ENCODE measurements at regions not wholly inside any gene's neighbourhood (a gene's known extent, or its start where the extent isn't known, plus 50 kb on each side); places are given as distances from the start of the nearest gene placed in this dataset.

DNA sequence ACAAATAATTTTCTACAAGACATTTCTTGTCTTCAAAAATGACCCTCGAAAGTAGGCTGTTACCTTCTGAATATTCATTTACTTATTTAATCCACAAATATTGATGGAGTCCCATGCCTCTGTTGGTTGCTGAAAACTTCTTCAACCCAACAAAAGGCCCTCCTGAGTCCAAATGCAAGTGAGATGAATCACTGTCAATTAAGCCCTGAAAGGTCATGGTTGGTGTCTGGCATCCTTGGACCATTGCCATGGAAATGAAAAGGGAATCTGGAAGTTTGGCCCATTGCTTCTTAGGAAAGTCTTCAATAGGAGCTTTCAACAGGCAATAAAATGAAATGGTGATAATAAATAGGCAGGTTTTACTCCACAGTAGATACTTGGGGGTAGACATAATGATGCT is 364.7 kb upstream of the DYNLRB2 start:
- TF ChIP-seq, protein P1, sequence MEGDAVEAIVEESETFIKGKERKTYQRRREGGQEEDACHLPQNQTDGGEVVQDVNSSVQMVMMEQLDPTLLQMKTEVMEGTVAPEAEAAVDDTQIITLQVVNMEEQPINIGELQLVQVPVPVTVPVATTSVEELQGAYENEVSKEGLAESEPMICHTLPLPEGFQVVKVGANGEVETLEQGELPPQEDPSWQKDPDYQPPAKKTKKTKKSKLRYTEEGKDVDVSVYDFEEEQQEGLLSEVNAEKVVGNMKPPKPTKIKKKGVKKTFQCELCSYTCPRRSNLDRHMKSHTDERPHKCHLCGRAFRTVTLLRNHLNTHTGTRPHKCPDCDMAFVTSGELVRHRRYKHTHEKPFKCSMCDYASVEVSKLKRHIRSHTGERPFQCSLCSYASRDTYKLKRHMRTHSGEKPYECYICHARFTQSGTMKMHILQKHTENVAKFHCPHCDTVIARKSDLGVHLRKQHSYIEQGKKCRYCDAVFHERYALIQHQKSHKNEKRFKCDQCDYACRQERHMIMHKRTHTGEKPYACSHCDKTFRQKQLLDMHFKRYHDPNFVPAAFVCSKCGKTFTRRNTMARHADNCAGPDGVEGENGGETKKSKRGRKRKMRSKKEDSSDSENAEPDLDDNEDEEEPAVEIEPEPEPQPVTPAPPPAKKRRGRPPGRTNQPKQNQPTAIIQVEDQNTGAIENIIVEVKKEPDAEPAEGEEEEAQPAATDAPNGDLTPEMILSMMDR (IDR thresholded peaks at IDR 0.05) = no peak
- DNase-seq = no peak

DNA sequence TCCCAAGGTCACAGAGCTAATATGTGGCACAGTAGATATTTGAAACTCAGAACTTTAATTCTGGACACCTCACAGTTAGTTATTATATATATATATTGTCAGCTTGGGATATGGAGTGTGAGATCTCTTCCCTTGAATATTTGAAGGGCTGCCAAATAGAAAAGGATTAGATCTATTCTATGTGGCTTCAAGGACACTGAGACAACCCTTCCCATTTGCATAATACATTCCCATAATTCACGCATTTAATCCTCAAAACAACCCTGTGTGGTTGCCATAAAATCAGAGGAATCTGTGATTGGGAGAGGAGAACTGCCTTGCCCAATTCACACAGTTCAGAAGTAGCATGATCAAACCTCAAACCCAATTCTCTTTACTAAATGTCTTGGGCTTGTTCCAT is 365.8 kb upstream of the DYNLRB2 start:
- no peaks in the 10 kb centered on the region for H3K4me1 Mint-ChIP-seq
- TF ChIP-seq, protein P1 (IDR thresholded peaks at IDR 0.05) = no peak
- POLR2A ChIA-PET = no interaction called here
- no peaks in the 10 kb centered on the region for H3K36me3 Mint-ChIP-seq (ENCODE audit: low read depth)
- CTCF ChIA-PET = no interaction called here
- ATAC-seq (ENCODE audit: low read depth) (no peak), DNase-seq (no peak)
- H3K27ac Mint-ChIP-seq = no peak overlapping the region
- H3K27me3 Mint-ChIP-seq = no peaks in the 10 kb centered on the region
- intact Hi-C loops (cut with micrococcal nuclease) = no loop called here
- H3K4me3 Mint-ChIP-seq = no peak overlapping the region
- no peaks in the 10 kb centered on the region for H3K9me3 Mint-ChIP-seq

More for the DNA sequence above, 364.7 kb upstream of the DYNLRB2 start:
- H3K27me3 Mint-ChIP-seq = peaks cover 2% of the 10 kb centered on the region
- no peaks in the 10 kb centered on the region for H3K9me3 Mint-ChIP-seq
- no peaks in the 10 kb centered on the region for H3K36me3 Mint-ChIP-seq (ENCODE audit: low read depth)
- H3K4me1 Mint-ChIP-seq = no peaks in the 10 kb centered on the region
- ChIA-PET CTCF (no interaction called here), POLR2A (no interaction called here)
- intact Hi-C loops (cut with micrococcal nuclease) = no loop called here
- no peak for ATAC-seq (ENCODE audit: low read depth)
- no peak overlapping the region for H3K27ac Mint-ChIP-seq
- H3K4me3 Mint-ChIP-seq = no peak overlapping the region

DNA sequence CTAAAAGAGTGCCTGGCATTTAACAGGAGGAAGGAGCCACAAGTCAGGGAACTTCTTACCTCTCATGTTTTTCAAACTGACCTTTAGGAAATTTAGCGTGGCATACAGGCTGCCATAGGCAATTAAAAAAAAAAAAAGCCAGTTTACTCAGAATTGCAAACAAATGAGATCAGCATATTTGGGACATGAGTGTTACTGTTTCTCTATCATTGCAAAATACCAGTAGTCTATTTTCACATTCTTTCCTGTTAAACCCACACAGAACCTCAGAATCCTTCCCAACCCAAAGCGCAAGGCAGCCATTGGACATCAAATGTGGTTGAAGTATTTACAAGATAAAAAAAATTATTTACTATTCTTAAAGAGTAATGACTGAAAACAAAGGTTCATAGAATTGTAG is 366.4 kb upstream of the DYNLRB2 start:
- CTCF ChIA-PET = no interaction called here
- Mint-ChIP-seq H3K9me3 (no peaks in the 10 kb centered on the region), H3K36me3 (ENCODE audit: low read depth) (no peaks in the 10 kb centered on the region), H3K27me3 (no peaks in the 10 kb centered on the region), H3K4me3 (no peak overlapping the region), H3K27ac (no peak overlapping the region), H3K4me1 (no peaks in the 10 kb centered on the region)
- no peak for DNase-seq
- POLR2A ChIA-PET = no interaction called here
- no peak for ATAC-seq (ENCODE audit: low read depth)
- intact Hi-C loops (cut with micrococcal nuclease) = no loop called here
- TF ChIP-seq, protein P1 (IDR thresholded peaks at IDR 0.05) = no peak

DNA sequence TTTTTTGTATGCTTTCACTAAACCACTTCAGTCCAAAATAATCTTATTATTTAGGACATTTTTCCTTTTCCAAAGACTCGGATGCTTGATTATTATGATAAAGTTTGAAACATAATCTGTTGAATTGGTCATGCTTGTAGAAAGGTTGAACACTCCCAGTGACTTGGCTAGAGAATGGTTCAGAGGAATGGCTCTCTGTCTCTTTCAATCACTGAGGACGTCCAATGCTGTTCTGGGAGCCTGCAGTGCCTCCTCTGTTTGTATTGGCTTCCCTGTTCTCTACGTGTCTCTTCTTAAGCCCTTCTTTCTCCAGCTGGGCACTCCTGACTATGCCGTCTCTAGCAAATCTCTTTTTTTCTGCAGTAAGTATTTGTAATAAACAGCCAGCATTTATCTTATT is 369.0 kb upstream of the DYNLRB2 start:
- ChIA-PET POLR2A (no interaction called here), CTCF (no interaction called here)
- H3K36me3 Mint-ChIP-seq (ENCODE audit: low read depth) = no peaks in the 10 kb centered on the region
- no peaks in the 10 kb centered on the region for H3K4me1 Mint-ChIP-seq
- TF ChIP-seq, protein P1 (IDR thresholded peaks at IDR 0.05) = no peak
- no peak for DNase-seq
- intact Hi-C loops (cut with micrococcal nuclease) = no loop called here
- H3K4me3 Mint-ChIP-seq = no peak overlapping the region
- no peak for ATAC-seq (ENCODE audit: low read depth)
- no peak overlapping the region for H3K27ac Mint-ChIP-seq
- H3K9me3 Mint-ChIP-seq = no peaks in the 10 kb centered on the region
- H3K27me3 Mint-ChIP-seq = no peaks in the 10 kb centered on the region

DNA sequence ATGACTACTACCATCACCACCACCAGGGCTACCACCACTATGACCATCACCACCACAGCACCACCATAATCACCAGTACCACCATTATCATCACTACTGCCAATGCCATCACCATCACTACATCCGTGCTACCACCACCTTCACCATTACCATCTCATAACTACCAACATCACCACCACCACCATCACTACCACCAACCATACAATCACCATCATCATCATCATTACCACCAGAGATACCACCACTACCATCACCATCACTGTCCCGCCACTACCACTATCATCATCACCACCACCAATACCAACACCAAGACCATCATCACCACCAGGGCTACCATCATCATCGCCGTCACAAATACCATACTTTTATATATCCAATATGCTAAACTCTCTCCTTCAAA is 369.6 kb upstream of the DYNLRB2 start:
- intact Hi-C loops (cut with micrococcal nuclease) = no loop called here
- ChIA-PET POLR2A (no interaction called here), CTCF (no interaction called here)
- Mint-ChIP-seq H3K27me3 (no peaks in the 10 kb centered on the region), H3K27ac (no peak overlapping the region), H3K4me3 (no peak overlapping the region), H3K36me3 (ENCODE audit: low read depth) (no peaks in the 10 kb centered on the region), H3K4me1 (no peaks in the 10 kb centered on the region), H3K9me3 (no peaks in the 10 kb centered on the region)
- TF ChIP-seq, protein P1 (IDR thresholded peaks at IDR 0.05) = no peak
- DNase-seq (no peak), ATAC-seq (ENCODE audit: low read depth) (no peak)
